GM23248 (cell line): ENCODE measurements at regions not wholly inside any gene's neighbourhood (a gene's known extent, or its start where the extent isn't known, plus 50 kb on each side); places are given as distances from the start of the nearest gene placed in this dataset.

Experiments
- EZH2 ChIP-seq: fragments of 200-600 bp; sonication (generic); IDR thresholded peaks from 2 replicates; pipeline ENCODE4 v1.6.1; 2018; ENCODE audit warnings: antibody characterized with exemption, mild to moderate bottlenecking; ENCODE audit not compliant: insufficient read depth, poor library complexity, severe bottlenecking
- EZH2phosphoT487 ChIP-seq: fragments of 200-600 bp; sonication (generic); IDR thresholded peaks from 2 replicates; pipeline ENCODE4 v1.6.1; 2018; ENCODE audit warnings: antibody characterized with exemption, moderate library complexity, mild to moderate bottlenecking, low read depth; ENCODE audit not compliant: insufficient read depth

DNA sequence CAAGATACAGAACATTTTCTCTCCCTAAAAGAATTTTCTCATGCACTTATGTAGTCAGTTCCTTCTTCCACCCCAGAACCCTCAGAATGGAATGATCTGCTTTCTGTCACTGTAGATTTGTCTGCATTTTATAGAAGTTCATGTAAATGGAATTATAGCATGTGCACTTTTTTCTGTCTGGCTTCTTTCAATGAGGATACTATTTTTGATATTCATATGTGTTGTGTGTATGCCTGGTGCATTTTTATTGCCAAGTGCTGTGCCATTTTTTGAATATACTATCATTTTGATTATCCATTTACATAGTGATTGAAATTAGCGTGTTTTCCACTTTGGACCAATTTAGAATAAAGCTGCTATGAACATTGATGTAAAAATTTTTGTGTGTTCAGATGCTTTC is 156.6 kb upstream of the ALCAM start:
- TF ChIP-seq EZH2 (no peak), EZH2phosphoT487 (no peak)
